Peyer's patch (tissue), 4 donors: ENCODE measurements at regions not wholly inside any gene's neighbourhood (a gene's known extent, or its start where the extent isn't known, plus 50 kb on each side); places are given as distances from the start of the nearest gene placed in this dataset.
"Not testable (repeated sequence)": the region's sequence is repeated elsewhere in the genome, so short reads cannot be mapped to it uniquely, and the experiment has no call there.

ENCODE experiments used
- DNase-seq, 3 donors: peaks; one replicate each; pipeline ENCODE4 v3.0.0-alpha.2; 2017 to 2019
- H3K27ac ChIP-seq, 4 donors: fragments of 200-600 bp; sonication (generic); one replicate each; pipeline ENCODE4 v1.5.1; 2016 to 2019
- H3K27me3 ChIP-seq, 2 donors: fragments of 200-600 bp; sonication (generic); one replicate each; pipeline ENCODE4 v1.5.1; 2019
- H3K36me3 ChIP-seq, 3 donors: fragments of 200-600 bp; sonication (generic); one replicate each; pipeline ENCODE4 v1.5.1; 2016 to 2019
- H3K4me1 ChIP-seq, 4 donors: fragments of 200-600 bp; sonication (generic); one replicate each; pipeline ENCODE4 v1.5.1; 2016 to 2019
- H3K4me3 ChIP-seq, 4 donors: fragments of 200-600 bp; sonication (generic); 1 replicate in 3 of 4; 2 replicates in 1 of 4; pipeline ENCODE4 v1.5.1; 2016 to 2019; ENCODE audit warnings: mild to moderate bottlenecking in 1 of 4
- H3K9me3 ChIP-seq, 4 donors: fragments of 200-600 bp; sonication (generic); one replicate each; pipeline ENCODE4 v1.5.1; 2016 to 2019; ENCODE audit warnings: mild to moderate bottlenecking in 1 of 4
- CTCF ChIP-seq, 6 experiments: fragments of 450-650 bp in 4 of 6; fragments of 200-600 bp in 2 of 6; sonication (generic) in 1 of 6; IDR thresholded peaks; one replicate each; pipeline ENCODE4 v1.5.1; 2017 to 2019; ENCODE audit warnings: antibody characterized with exemption in 6 of 6, mild to moderate bottlenecking in 3 of 6, moderate library complexity in 1 of 6
- POLR2A ChIP-seq, 2 donors: fragments of 450-650 bp; IDR thresholded peaks; one replicate each; pipeline ENCODE4 v1.5.1; 2017; ENCODE audit warnings: antibody characterized with exemption in 2 of 2, mild to moderate bottlenecking in 2 of 2, moderate library complexity in 2 of 2

- no peak for TF ChIP-seq CTCF (IDR thresholded peaks at IDR 0.05)
- Histone ChIP-seq H3K27me3 (no peaks in the 10 kb centered on the region), H3K4me3 (no peak overlapping the region), H3K27ac (no peak overlapping the region), H3K36me3 (no peaks in the 10 kb centered on the region), H3K9me3 (no peaks in the 10 kb centered on the region), H3K4me1 (no peaks in the 10 kb centered on the region)
- no peak for DNase-seq
Measured at GRCh38 chr2:7632420-7632819, 715.2 kb downstream of the RNF144A start.

- Histone ChIP-seq H3K4me1 (no peaks in the 10 kb centered on the region), H3K27ac (no peak overlapping the region), H3K36me3 (no peaks in the 10 kb centered on the region), H3K9me3 (no peaks in the 10 kb centered on the region), H3K27me3 (no peaks in the 10 kb centered on the region), H3K4me3 (no peak overlapping the region)
- no peak for DNase-seq
- TF ChIP-seq CTCF (IDR thresholded peaks at IDR 0.05): no peak
- no peak for TF ChIP-seq POLR2A (IDR thresholded peaks at IDR 0.05)
Measured at GRCh38 chr2:7633566-7634153, 716.4 kb downstream of the RNF144A start.

DNA sequence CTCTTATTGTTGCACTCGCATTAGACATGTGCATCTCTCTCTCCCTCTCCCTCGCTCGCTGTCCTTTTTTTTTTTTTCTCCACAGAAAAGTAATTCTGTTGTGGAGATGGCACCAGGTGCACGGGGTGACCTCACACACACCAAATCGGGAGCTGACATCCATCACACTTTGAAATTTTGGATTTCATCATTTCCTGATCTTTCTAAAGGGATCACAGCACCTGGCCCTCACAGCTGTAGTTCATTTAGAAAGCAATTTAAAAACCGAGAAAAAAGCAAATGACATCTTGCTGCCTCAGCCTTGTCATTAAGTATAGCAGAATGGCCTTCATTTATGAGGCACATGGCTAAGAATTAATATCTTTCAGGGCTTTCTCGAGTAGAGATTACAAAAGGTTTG, 717.2 kb downstream of the RNF144A start:
- no peak for DNase-seq
- no peak overlapping the region for H3K4me3 ChIP-seq
- H3K9me3 ChIP-seq: no peaks in the 10 kb centered on the region
- no peaks in the 10 kb centered on the region for H3K27me3 ChIP-seq
- no peaks in the 10 kb centered on the region for H3K36me3 ChIP-seq
- TF ChIP-seq POLR2A (IDR thresholded peaks at IDR 0.05) (no peak), CTCF (IDR thresholded peaks at IDR 0.05) (no peak)
- H3K27ac ChIP-seq: no peak overlapping the region
- H3K4me1 ChIP-seq: no peaks in the 10 kb centered on the region

DNA sequence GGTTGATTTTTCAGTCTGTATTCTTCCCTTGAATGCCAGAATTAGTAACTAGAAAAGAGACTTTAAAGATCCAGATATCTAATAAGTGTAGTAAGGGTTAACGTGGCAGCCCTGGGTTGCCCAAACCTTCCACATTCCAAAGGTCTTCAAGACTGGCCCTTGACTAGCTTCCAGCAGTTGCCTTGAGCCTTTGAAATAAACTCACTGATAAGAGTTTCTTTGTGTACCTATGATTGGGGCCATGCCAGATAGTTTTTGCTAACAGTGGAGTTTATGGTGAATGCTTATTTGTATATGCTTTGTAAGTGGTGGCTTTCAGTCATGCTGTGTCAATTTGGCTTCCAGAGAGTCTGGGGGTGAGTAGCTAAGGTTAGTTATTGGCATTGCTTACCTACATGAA, 722.3 kb downstream of the RNF144A start:
- Histone ChIP-seq H3K27me3 (no peaks in the 10 kb centered on the region), H3K27ac (no peak overlapping the region), H3K36me3 (no peaks in the 10 kb centered on the region), H3K4me1 (no peaks in the 10 kb centered on the region), H3K4me3 (no peak overlapping the region), H3K9me3 (no peaks in the 10 kb centered on the region)
- TF ChIP-seq POLR2A (IDR thresholded peaks at IDR 0.05): no peak
- TF ChIP-seq CTCF (IDR thresholded peaks at IDR 0.05): no peak
- no peak for DNase-seq

DNA sequence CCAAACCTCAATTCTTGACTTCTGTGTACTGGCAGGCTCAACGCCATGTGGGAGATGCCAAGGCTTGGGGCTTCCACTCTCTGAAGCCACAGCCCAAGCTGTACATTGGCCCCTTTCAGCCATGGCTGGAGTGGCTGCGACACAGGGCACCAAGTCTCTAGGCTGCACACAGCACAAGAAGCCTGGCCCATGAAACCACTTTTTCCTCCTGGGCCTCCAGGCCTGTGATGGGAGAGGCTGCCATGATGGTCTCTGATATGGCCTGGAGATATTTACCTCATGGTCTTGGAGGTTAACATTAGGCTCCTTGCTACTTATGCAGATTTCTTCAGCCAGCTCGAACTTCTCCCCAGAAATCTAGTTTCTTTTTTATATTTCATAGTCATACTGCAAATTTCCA, 724.1 kb downstream of the RNF144A start:
- not testable (repeated sequence) for H3K27ac ChIP-seq, H3K36me3 ChIP-seq, H3K9me3 ChIP-seq, H3K4me3 ChIP-seq, DNase-seq, H3K27me3 ChIP-seq, H3K4me1 ChIP-seq

GRCh38 chr2:7646024-7646423, 728.8 kb downstream of the RNF144A start:
- TF ChIP-seq CTCF (IDR thresholded peaks at IDR 0.05): no peak
- no peak for TF ChIP-seq POLR2A (IDR thresholded peaks at IDR 0.05)
- no peak overlapping the region for H3K4me3 ChIP-seq
- no peak for DNase-seq
- no peaks in the 10 kb centered on the region for H3K4me1 ChIP-seq
- no peaks in the 10 kb centered on the region for H3K9me3 ChIP-seq
- H3K27ac ChIP-seq: no peak overlapping the region
- no peaks in the 10 kb centered on the region for H3K36me3 ChIP-seq
- H3K27me3 ChIP-seq: no peaks in the 10 kb centered on the region
